Activated naive CD4-positive, alpha-beta T cell treated with anti-CD3 and anti-CD28 coated beads for 36 hours (primary cell): ENCODE measurements at regions not wholly inside any gene's neighbourhood (a gene's known extent, or its start where the extent isn't known, plus 50 kb on each side); places are given as distances from the start of the nearest gene placed in this dataset.
"Not testable (repeated sequence)": the region's sequence is repeated elsewhere in the genome, so short reads cannot be mapped to it uniquely, and the experiment has no call there.

Experiments
- CTCF ChIA-PET: fragments of 350-600 bp; sonication (Branson Sonifier 250); formaldehyde crosslinking; loops from one replicate; lab custom pipeline; 2021; ENCODE audit warnings: antibody characterized with exemption; lab: Charles Lee
- DNase-seq: peaks from one replicate; pipeline ENCODE4 v3.0.0-alpha.2; 2020
- H3K27ac Mint-ChIP-seq: one replicate; pipeline ENCODE4 v1.8.0; 2021; ENCODE audit warnings: mild to moderate bottlenecking, mixed read lengths
- H3K27me3 Mint-ChIP-seq: one replicate; pipeline ENCODE4 v1.8.0; 2021; ENCODE audit warnings: low read depth, mixed read lengths
- H3K36me3 Mint-ChIP-seq: one replicate; pipeline ENCODE4 v1.8.0; 2021; ENCODE audit warnings: low read depth, mixed read lengths
- H3K4me1 Mint-ChIP-seq: one replicate; pipeline ENCODE4 v1.8.0; 2021; ENCODE audit warnings: low read depth, mixed read lengths
- H3K4me3 Mint-ChIP-seq: one replicate; pipeline ENCODE4 v1.8.0; 2021; ENCODE audit warnings: mild to moderate bottlenecking, moderate library complexity, mixed read lengths
- H3K9me3 Mint-ChIP-seq: one replicate; pipeline ENCODE4 v1.8.0; 2021; ENCODE audit warnings: mixed read lengths
- intact Hi-C: fragments of 100-400 bp; cut with micrococcal nuclease; formaldehyde crosslinking; loops from one replicate; pipeline ENCODE4 v1.15.1; 2023

GRCh38 chr16:72615856-72616255, 432.1 kb downstream of the ZFHX3 start:
- no peak overlapping the region for H3K27ac Mint-ChIP-seq
- intact Hi-C loops: no loop called here
- no peaks in the 10 kb centered on the region for H3K36me3 Mint-ChIP-seq
- H3K4me1 Mint-ChIP-seq: no peaks in the 10 kb centered on the region
- CTCF ChIA-PET: no interaction called here
- H3K27me3 Mint-ChIP-seq: no peaks in the 10 kb centered on the region
- H3K4me3 Mint-ChIP-seq: no peak overlapping the region
- DNase-seq: no peak
- H3K9me3 Mint-ChIP-seq: peaks cover 4% of the 10 kb centered on the region

GRCh38 chr16:72612718-72613117, 435.2 kb downstream of the ZFHX3 start:
- Mint-ChIP-seq H3K36me3 (no peaks in the 10 kb centered on the region), H3K27ac (no peak overlapping the region), H3K4me3 (no peak overlapping the region), H3K9me3 (peaks cover 4% of the 10 kb centered on the region), H3K27me3 (no peaks in the 10 kb centered on the region), H3K4me1 (no peaks in the 10 kb centered on the region)
- DNase-seq: no peak
- intact Hi-C loops: no loop called here
- CTCF ChIA-PET: no interaction called here

- CTCF ChIA-PET: no interaction called here
- no peaks in the 10 kb centered on the region for H3K36me3 Mint-ChIP-seq
Measured at GRCh38 chr16:72612256-72612655, 435.7 kb downstream of the ZFHX3 start.

GRCh38 chr16:72609933-72610332, 438.0 kb upstream of the PMFBP1 start:
- intact Hi-C loops: no loop called here
- Mint-ChIP-seq H3K4me3 (no peak overlapping the region), H3K27ac (no peak overlapping the region), H3K27me3 (no peaks in the 10 kb centered on the region), H3K36me3 (no peaks in the 10 kb centered on the region), H3K9me3 (no peaks in the 10 kb centered on the region), H3K4me1 (no peaks in the 10 kb centered on the region)
- DNase-seq: no peak
- CTCF ChIA-PET: no interaction called here

More at GRCh38 chr16:72612256-72612655, 435.7 kb downstream of the ZFHX3 start:
- Mint-ChIP-seq H3K27me3 (no peaks in the 10 kb centered on the region), H3K27ac (no peak overlapping the region), H3K9me3 (peaks cover 4% of the 10 kb centered on the region), H3K4me1 (no peaks in the 10 kb centered on the region), H3K4me3 (no peak overlapping the region)
- intact Hi-C loops: no loop called here
- no peak for DNase-seq

- DNase-seq: no peak
- Mint-ChIP-seq H3K4me1 (no peaks in the 10 kb centered on the region), H3K27ac (no peak overlapping the region), H3K4me3 (no peak overlapping the region), H3K27me3 (no peaks in the 10 kb centered on the region), H3K36me3 (no peaks in the 10 kb centered on the region), H3K9me3 (no peaks in the 10 kb centered on the region)
- intact Hi-C loops: no loop called here
- CTCF ChIA-PET: no interaction called here
Measured at GRCh38 chr16:72609066-72609465, 437.1 kb upstream of the PMFBP1 start.

- H3K4me3 Mint-ChIP-seq: no peak overlapping the region
- intact Hi-C loops: no loop called here
- H3K27ac Mint-ChIP-seq: no peak overlapping the region
- H3K36me3 Mint-ChIP-seq: peaks cover 1% of the 10 kb centered on the region
- no peaks in the 10 kb centered on the region for H3K27me3 Mint-ChIP-seq
- no peaks in the 10 kb centered on the region for H3K4me1 Mint-ChIP-seq
- CTCF ChIA-PET: no interaction called here
- DNase-seq: no peak
- peaks cover 5% of the 10 kb centered on the region for H3K9me3 Mint-ChIP-seq
Measured at GRCh38 chr16:72604375-72604774, 432.4 kb upstream of the PMFBP1 start.

GRCh38 chr16:72602499-72602898, 430.5 kb upstream of the PMFBP1 start:
- CTCF ChIA-PET: no interaction called here
- DNase-seq: no peak
- no peaks in the 10 kb centered on the region for H3K4me1 Mint-ChIP-seq
- H3K36me3 Mint-ChIP-seq: peaks cover 1% of the 10 kb centered on the region
- H3K9me3 Mint-ChIP-seq: peaks cover 5% of the 10 kb centered on the region
- no peak overlapping the region for H3K4me3 Mint-ChIP-seq
- no peak overlapping the region for H3K27ac Mint-ChIP-seq
- no peaks in the 10 kb centered on the region for H3K27me3 Mint-ChIP-seq
- intact Hi-C loops: no loop called here

GRCh38 chr16:72598696-72599095, 426.7 kb upstream of the PMFBP1 start:
- Mint-ChIP-seq H3K27ac (no peak overlapping the region), H3K4me3 (no peak overlapping the region), H3K27me3 (no peaks in the 10 kb centered on the region), H3K36me3 (peaks cover 1% of the 10 kb centered on the region), H3K9me3 (peaks cover 5% of the 10 kb centered on the region), H3K4me1 (no peaks in the 10 kb centered on the region)
- no peak for DNase-seq
- CTCF ChIA-PET: no interaction called here
- intact Hi-C loops: no loop called here

- intact Hi-C loops: no loop called here
- Mint-ChIP-seq H3K9me3 (peaks cover 3% of the 10 kb centered on the region), H3K27ac (no peak overlapping the region), H3K36me3 (peaks cover 1% of the 10 kb centered on the region), H3K4me3 (no peak overlapping the region), H3K4me1 (no peaks in the 10 kb centered on the region), H3K27me3 (no peaks in the 10 kb centered on the region)
- DNase-seq: no peak
- CTCF ChIA-PET: no interaction called here
Measured at GRCh38 chr16:72597938-72598337, 426.0 kb upstream of the PMFBP1 start.

- Mint-ChIP-seq H3K27ac (no peak overlapping the region), H3K36me3 (no peaks in the 10 kb centered on the region), H3K4me1 (no peaks in the 10 kb centered on the region), H3K27me3 (no peaks in the 10 kb centered on the region), H3K9me3 (no peaks in the 10 kb centered on the region), H3K4me3 (no peak overlapping the region)
- CTCF ChIA-PET: no interaction called here
- intact Hi-C loops: no loop called here
- DNase-seq: no peak
Measured at GRCh38 chr16:72596373-72596772, 424.4 kb upstream of the PMFBP1 start.

GRCh38 chr16:72590151-72590937, 418.4 kb upstream of the PMFBP1 start:
- intact Hi-C loops: no loop called here
- Mint-ChIP-seq H3K4me1 (no peaks in the 10 kb centered on the region), H3K27me3 (no peaks in the 10 kb centered on the region), H3K36me3 (no peaks in the 10 kb centered on the region), H3K27ac (no peak overlapping the region), H3K4me3 (no peak overlapping the region), H3K9me3 (no peaks in the 10 kb centered on the region)
- DNase-seq: no peak
- CTCF ChIA-PET: no interaction called here

GRCh38 chr16:72588551-72588950, 416.6 kb upstream of the PMFBP1 start:
- CTCF ChIA-PET: no interaction called here
- H3K9me3 Mint-ChIP-seq: no peaks in the 10 kb centered on the region
- intact Hi-C loops: no loop called here
- DNase-seq: no peak
- no peaks in the 10 kb centered on the region for H3K27me3 Mint-ChIP-seq
- no peaks in the 10 kb centered on the region for H3K4me1 Mint-ChIP-seq
- no peaks in the 10 kb centered on the region for H3K36me3 Mint-ChIP-seq
- H3K27ac Mint-ChIP-seq: no peak overlapping the region
- H3K4me3 Mint-ChIP-seq: no peak overlapping the region

- H3K36me3 Mint-ChIP-seq, H3K27me3 Mint-ChIP-seq, CTCF ChIA-PET, H3K4me3 Mint-ChIP-seq, H3K9me3 Mint-ChIP-seq, H3K4me1 Mint-ChIP-seq, intact Hi-C loops, DNase-seq, H3K27ac Mint-ChIP-seq: not testable (repeated sequence)
Measured at GRCh38 chr16:72578061-72578460, 406.1 kb upstream of the PMFBP1 start.
